ENCODE measurements at regions not wholly inside any gene's neighbourhood (a gene's known extent, or its start where the extent isn't known, plus 50 kb on each side); places are given as distances from the start of the nearest gene placed in this dataset.

GRCh38 chr3:157650699-157651098, 147.5 kb upstream of the VEPH1 start:
- H3K4me2 ChIP-seq (ENCODE audit: low read length), result no peak overlapping the region
- no peak overlapping the region for H3K9ac ChIP-seq (ENCODE audit: low read length)
- H3K36me3 ChIP-seq (ENCODE audit: insufficient read depth, low read length), result no peaks in the 10 kb centered on the region
- H3K9me2 ChIP-seq (ENCODE audit: insufficient read depth, low read length), result no peaks in the 10 kb centered on the region
- no peak for TF ChIP-seq SMC3 (conservative IDR thresholded peaks at IDR 0.05; ENCODE audit: poor library complexity)
- no peak for TF ChIP-seq POLR2AphosphoS5 (IDR thresholded peaks at IDR 0.05)
- no peak for TF ChIP-seq REST (IDR thresholded peaks at IDR 0.05; ENCODE audit: borderline replicate concordance)
- no peak for TF ChIP-seq TAF1 (IDR thresholded peaks at IDR 0.05; ENCODE audit: low read depth)
- no peak for TF ChIP-seq EP300 (conservative IDR thresholded peaks at IDR 0.05; ENCODE audit: poor library complexity, severe bottlenecking)
- TF ChIP-seq CTCF (IDR thresholded peaks at IDR 0.05; ENCODE audit: poor library complexity, severe bottlenecking), result no peak
- no peaks in the 10 kb centered on the region for H4K20me1 ChIP-seq (ENCODE audit: insufficient read depth)
- no peaks in the 10 kb centered on the region for H3F3A ChIP-seq (ENCODE audit: insufficient read depth, low read length, poor library complexity, severe bottlenecking)
- H3K27ac ChIP-seq (ENCODE audit: low read length), result no peak overlapping the region
- no peaks in the 10 kb centered on the region for H3K27me3 ChIP-seq (ENCODE audit: insufficient read depth, low read depth, low read length)
- H3K79me2 ChIP-seq (replicated peaks; ENCODE audit: insufficient read depth, low read length), result no peaks in the 10 kb centered on the region
- H3K9me3 ChIP-seq (ENCODE audit: low read length), result no peaks in the 10 kb centered on the region
- no peak overlapping the region for H2AFZ ChIP-seq (ENCODE audit: low read depth, low read length)
- H3K4me3 ChIP-seq (ENCODE audit: low read length), result no peak overlapping the region

- Histone ChIP-seq H3K27me3 (ENCODE audit: insufficient read depth, low read depth, low read length) (no peaks in the 10 kb centered on the region), H2AFZ (ENCODE audit: low read depth, low read length) (no peak overlapping the region), H3K4me2 (ENCODE audit: low read length) (no peak overlapping the region), H3K27ac (ENCODE audit: low read length) (no peak overlapping the region), H3K9me2 (ENCODE audit: insufficient read depth, low read length) (no peaks in the 10 kb centered on the region), H3K4me3 (ENCODE audit: low read length) (no peak overlapping the region), H3K9me3 (ENCODE audit: low read length) (no peaks in the 10 kb centered on the region), H3K9ac (ENCODE audit: low read length) (no peak overlapping the region), H3F3A (ENCODE audit: insufficient read depth, low read length, poor library complexity, severe bottlenecking) (no peaks in the 10 kb centered on the region), H3K36me3 (ENCODE audit: insufficient read depth, low read length) (no peaks in the 10 kb centered on the region), H3K79me2 (replicated peaks; ENCODE audit: insufficient read depth, low read length) (no peaks in the 10 kb centered on the region), H4K20me1 (ENCODE audit: insufficient read depth) (no peaks in the 10 kb centered on the region)
- TF ChIP-seq REST (IDR thresholded peaks at IDR 0.05; ENCODE audit: borderline replicate concordance) (no peak), SMC3 (conservative IDR thresholded peaks at IDR 0.05; ENCODE audit: poor library complexity) (no peak), EP300 (conservative IDR thresholded peaks at IDR 0.05; ENCODE audit: poor library complexity, severe bottlenecking) (no peak), EZH2 (IDR thresholded peaks at IDR 0.05; ENCODE audit: borderline replicate concordance, insufficient read depth, low read length, poor library complexity, severe bottlenecking) (no peak), TAF1 (IDR thresholded peaks at IDR 0.05; ENCODE audit: low read depth) (no peak), MXI1 (conservative IDR thresholded peaks at IDR 0.05; ENCODE audit: poor library complexity, severe bottlenecking) (no peak), POLR2AphosphoS5 (IDR thresholded peaks at IDR 0.05) (no peak), RAD21 (conservative IDR thresholded peaks at IDR 0.05) (no peak), CTCF (IDR thresholded peaks at IDR 0.05; ENCODE audit: poor library complexity, severe bottlenecking) (no peak)
Observed at GRCh38 chr3:157650172-157650571, 147.0 kb upstream of the VEPH1 start.
